HG02678 (cell line): ENCODE measurements at regions not wholly inside any gene's neighbourhood (a gene's known extent, or its start where the extent isn't known, plus 50 kb on each side); places are given as distances from the start of the nearest gene placed in this dataset.
A peak's percentile ranks its signal among the peaks of the same experiment; 100 is the strongest.

Experiments
- ATAC-seq: cut with Tn5 transposase; IDR thresholded peaks from one replicate; pipeline ENCODE4 v1.9.1; 2021; ENCODE audit warnings: mild to moderate bottlenecking, moderate library complexity; ENCODE audit not compliant: unreplicated experiment

- no peak for ATAC-seq
Observed at GRCh38 chr20:17840423-17840822, 128.2 kb downstream of the SNX5 start.

DNA sequence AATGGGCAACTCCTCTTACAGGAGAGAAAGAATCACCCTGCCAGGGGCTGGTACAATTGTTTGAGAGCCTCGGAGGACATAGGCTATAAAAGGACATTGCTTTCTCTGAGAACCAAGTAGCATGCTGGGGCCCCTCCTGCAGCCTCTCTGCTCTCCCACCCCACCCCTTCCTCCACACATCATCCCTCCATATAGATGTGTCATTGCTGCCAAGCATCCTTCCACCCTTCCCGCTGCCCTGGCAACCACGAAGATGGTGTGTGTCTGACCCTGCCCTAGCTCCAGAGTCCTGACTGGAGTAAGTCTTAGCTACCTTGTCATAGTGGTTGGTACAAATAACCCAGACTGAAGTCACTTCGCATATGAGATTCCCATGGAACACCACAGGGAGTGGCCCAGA is 129.7 kb downstream of the SNX5 start:
- no peak for ATAC-seq

- ATAC-seq = no peak
Observed at GRCh38 chr20:17837179-17837578, 131.4 kb downstream of the SNX5 start.

DNA sequence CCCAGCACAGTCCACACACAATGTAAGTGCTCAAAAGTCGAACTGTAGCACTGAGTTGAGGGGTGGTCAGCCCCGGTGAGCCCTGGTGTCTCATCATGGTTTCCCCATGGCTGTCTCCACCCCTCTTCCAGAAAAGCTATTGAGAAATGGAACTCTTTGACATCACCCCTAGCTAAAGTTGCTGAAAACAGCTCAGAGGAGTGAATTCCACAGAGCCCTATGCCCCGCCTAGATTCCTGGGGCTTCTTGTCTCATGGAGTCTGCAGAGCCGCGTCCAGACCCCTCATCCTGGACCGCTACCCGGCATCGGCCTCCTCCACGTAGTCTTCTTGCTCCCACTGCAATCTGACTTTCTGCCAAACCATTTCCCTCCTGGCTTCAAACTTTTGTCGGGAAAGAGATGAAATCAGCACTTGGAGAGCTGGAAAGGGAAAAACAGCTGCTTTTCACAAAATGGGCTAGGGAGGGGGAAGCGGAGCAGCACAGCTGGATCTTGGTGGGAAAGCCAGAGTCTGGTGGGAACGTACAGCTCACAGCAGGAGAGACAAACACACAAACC is 132.2 kb downstream of the SNX5 start:
- ATAC-seq = no peak

GRCh38 chr20:17835934-17836300 is 132.7 kb downstream of the SNX5 start:
- no peak for ATAC-seq

DNA sequence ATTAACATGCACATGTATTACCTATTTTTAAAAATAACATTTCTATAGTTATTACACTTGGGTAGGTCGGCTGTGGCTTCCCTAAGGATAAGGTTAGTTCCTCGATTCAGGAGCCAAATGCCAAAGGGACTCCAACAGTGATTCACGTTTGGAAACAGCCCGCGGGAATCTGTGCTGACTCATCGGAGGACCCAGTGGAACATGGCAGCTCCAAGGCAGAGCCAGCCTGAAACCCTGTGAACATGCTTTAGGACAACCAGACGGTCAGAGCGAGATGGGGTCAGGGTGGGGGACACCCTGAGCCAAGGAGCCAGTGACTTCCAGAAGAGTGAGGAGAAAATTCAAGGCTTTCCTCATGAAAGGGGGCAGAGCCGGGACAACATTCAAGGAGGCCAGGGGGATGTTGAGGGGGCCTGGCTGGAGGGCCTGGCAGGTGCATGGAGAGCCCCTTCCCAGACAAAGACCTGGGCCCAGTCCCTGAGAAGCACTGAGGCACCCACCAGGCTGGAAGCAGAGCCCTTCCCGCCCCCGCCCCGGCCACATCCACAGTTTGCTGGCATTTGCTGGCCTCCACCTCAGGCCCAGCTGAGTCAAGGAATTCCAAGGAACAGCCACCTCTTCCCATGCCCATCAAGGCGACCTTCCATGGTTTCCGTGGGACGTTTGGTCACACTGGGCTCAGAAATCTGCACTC is 133.2 kb downstream of the SNX5 start:
- no peak for ATAC-seq

GRCh38 chr20:17834804-17835203 is 133.8 kb downstream of the SNX5 start:
- no peak for ATAC-seq

DNA sequence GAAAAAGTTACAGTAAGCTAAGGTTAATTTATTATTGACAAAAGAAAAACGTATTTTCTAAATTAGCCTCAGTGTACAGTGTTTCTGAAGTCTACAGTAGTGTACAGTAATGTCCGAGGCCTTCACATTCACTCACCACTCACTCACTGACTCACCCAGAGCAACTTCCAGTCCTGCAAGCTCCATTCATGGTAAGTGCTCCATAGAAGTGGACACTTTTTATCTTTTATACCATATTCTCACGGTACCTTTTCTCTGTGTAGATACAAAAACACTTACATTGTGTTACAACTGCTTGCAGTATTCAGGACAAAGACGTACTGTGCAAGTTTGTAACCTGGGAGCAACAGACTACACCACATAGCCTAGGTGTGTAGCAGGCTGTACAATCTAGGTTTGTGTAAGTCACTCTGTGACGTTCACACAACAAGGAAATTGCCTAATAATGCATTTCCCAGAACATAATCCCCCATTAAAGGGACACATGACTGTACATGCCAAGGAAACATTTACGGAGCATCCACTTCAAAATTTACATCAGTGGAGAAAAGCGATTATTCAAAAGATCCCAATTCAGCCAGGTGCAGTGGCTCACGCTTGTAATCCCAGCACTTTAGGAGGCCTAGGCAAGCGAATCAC is 133.4 kb downstream of the BANF2 start:
- no peak for ATAC-seq

DNA sequence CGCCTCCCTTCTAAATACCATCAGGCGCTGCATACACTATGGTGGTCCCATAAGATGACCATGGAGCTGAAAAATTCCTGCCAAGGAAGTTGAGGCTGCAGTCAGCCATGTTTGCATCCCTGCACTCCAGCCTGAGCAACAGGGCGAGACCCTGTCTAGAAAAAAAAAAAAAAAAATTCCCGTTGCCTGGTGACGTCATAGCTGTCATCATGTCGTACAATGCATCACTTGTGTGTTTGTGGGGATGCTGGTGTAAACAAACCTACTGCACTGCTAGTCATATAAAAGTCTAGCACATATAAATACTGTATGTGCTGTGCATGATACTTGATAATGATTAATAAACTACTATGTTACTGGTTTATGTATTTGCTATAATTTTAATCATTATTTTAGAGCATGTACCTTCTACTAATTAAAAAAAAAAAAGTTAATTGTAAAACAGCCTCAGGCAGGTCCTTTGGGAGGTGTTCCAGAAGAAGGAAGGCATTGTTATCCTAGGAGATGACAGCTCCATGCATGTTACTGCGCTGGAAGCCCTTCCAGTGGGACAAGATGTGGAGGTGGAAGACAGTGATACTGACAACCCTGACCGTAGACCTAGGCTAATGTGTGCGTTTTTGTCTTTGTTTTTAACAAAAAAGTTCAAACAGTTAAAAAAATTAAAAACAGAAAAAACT is 132.6 kb downstream of the BANF2 start:
- ATAC-seq = no peak

DNA sequence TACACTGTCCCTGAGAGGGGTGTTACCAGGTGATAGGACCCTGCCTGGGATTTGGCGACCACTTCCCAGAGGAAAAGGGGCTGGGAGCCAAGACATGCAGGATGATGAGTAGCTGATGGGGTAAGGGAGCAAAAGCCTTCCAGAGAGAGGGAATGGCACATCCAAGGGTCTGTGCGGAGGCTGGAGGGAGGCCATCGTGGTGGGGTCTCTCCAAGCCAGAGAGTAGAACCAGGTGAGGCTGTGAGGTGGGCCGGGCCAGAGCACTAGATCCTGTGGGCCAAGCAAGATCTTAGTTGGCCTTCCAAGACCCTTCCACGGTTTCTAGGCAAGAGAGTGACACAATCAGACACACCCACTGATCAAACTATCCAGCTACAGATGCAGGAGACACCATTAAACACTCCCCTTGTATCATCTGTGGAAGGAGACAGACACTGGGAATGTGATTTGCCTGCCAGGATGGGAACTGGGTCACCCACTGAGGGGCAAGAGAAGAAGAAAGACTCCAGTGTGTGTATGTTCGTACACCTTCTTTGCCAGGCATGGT is 128.9 kb downstream of the BANF2 start:
- ATAC-seq = no peak

DNA sequence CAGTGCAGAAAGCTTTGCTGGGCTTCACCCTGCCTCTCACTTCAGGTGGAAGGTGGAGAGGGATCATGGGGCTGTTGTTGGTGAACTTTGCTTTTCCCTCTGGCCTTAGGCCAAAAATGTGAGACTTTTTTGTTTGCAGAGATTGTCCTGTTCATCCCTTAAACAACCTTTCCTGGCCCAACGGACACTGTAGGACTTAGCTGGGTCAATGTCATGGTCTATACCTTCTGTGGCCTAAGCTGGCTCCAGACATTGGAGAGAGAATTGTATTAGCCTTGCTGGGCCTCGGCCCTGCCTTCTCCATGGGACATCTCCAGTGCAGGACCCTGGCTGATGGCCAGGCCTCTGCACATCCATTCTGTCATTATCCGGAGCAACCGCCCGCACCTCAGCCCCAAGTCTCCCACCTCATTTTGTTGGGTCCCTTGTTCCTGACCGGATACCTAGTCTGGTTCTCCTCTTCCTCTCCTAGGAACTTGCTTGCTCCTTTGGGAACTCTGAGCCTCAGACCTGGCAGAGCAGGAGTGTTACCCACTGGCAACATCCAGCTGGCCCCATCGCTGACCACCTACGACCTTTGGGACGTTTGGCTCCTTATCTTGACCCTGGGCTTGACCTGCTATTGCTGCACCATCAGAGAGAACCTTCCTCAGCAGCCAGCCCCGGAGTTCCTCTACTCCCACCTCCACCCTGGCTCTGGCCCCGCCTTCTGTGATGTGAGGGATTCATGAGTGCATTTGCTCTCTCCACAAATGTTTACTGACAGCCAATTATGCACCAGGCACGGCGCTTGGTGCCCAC is 128.2 kb downstream of the BANF2 start:
- ATAC-seq = no peak

DNA sequence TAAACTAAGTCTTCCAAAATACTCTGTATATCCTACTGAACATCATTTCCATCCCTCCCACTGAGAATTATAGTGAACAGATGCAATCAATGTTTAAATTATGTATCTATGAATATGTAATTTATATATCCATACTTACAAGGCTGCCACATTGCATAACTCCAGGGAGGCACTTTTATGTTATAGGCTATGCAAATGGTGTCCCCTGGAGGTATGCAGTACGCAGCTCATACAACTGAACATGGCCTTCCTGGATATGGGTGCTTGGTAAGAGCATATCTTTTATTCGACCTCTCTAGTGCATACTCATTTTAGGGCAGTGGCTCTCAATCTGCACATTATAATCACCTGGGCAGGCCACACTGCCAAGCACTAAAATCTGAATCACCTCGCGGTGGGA is 127.3 kb downstream of the BANF2 start:
- no peak for ATAC-seq

- peak; percentile 90 for ATAC-seq
Observed at GRCh38 chr20:17825960-17826843, 126.4 kb downstream of the BANF2 start.

- ATAC-seq = no peak
Observed at GRCh38 chr20:17825252-17825959, 125.6 kb downstream of the BANF2 start.

- no peak for ATAC-seq
Observed at GRCh38 chr20:17824676-17825251, 125.0 kb downstream of the BANF2 start.

DNA sequence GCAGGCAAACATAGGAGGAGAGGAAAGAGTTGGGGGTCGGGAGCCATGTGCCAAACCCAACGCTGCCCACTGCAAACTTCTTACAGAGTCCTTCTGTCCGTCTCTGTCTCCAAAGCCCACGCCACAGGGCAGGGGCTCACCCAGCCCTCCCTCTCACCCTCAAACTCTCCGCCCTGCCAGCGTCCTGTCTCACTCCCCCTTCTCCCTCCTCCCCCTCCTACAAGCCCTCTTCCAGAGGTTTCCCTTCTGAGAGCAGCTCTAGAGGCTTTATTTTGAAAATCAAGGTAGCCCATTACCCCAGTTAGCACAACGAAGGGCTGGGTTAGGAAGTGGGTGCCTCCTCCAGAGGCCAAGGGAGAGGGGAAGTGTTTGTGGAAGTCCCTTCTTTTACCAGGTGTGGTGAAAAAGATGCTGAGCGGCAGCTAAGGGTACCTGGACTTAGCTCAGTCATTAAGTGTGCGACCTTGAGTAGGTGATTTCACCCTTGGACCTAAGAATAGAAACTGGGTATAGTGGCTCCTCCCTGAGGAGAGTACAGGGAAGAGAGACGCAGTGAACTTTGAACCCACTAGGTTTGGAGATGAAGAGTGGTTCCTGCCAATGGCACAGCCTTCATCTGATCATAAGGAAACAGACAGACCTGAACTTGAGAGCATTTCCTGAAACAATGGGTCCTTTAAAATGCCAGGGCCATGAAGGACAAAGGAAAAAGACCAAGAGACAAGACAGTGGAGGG is 123.8 kb downstream of the BANF2 start:
- ATAC-seq = no peak

DNA sequence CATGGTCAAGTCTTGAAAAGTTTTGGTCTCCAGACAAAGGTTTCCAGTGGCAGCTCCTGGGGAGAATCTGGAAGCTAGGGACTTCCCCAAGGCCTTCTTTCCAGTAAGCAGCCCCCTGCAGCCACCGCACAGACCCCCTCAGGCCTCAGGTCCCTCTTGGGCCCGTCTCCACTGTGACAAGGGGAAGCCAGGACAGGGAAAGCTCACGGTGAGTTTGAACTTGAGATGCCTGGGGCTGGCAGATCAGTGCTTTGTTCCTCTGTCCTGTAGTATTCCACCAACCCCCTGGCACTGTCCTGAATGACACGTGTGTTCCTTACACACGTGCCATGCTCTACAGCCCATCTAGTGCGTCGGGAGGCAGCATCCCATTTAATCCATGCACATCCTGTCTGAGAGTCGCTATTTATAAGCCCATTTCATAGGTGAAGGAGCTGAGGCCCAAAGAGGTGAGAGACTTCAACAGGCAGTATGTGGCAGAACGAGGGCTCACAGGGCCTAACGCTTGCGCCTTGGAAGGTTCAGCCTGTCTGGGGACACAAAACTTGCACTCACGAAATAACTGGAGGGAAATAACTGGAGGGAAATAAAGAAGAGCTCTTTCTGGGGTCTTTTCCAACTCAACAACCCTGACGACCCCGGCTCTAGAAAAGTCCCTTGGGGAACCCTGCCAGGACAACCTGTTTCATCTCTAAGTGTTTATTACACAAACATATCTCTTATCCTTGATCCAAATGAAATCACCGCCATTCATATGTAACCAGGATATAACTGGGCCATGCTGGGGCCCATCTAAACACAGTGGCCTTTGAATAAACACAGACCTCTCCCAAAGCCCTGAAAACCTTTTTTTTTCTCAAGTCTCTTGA is 123.0 kb downstream of the BANF2 start:
- ATAC-seq = no peak
